HepG2 (cell line): ENCODE measurements at regions not wholly inside any gene's neighbourhood (a gene's known extent, or its start where the extent isn't known, plus 50 kb on each side); places are given as distances from the start of the nearest gene placed in this dataset.

ENCODE experiments used
- ATAC-seq: fragments of 200-7000 bp; cut with Tn5 transposase; 3 replicates; pipeline ENCODE4 v1.9.1; 2020; ENCODE audit warnings: mild to moderate bottlenecking, moderate library complexity
- BruUV-seq: library from RNA; stranded (reverse); fragments of 400-500 nt; replicated peaks from 2 replicates; lab custom pipeline; 2021; lab: Mats Ljungman, UMichigan
- CTCF ChIA-PET: fragments of 300-600 bp; formaldehyde crosslinking; extraction: SDS; loops from one replicate; lab custom pipeline; 2021; ENCODE audit warnings: low total read pairs, inconsistent platforms, low intra/inter-chr PET ratio; lab: Yijun Ruan, JAX
- POLR2A ChIA-PET: fragments of 350-600 bp; sonication (Branson Sonifier 250); formaldehyde crosslinking; loops from one replicate; lab custom pipeline; 2020; ENCODE audit warnings: antibody characterized with exemption, inconsistent platforms; lab: Yijun Ruan, JAX
- DNase-seq: peaks from one replicate; pipeline ENCODE4 v3.0.0-alpha.2; 2015; ENCODE audit warnings: low spot score
- FAIRE-seq: peaks from 3 replicates; lab custom pipeline; 2011; peaks lifted over from hg19 to GRCh38; lab: Jason Lieb, UNC
- H2AFZ ChIP-seq: one replicate; pipeline ENCODE4 v1.6.1; 2011; ENCODE audit warnings: low read length, inconsistent platforms
- H3K27ac ChIP-seq: fragments of 300-600 bp; 3 replicates; pipeline ENCODE4 v1.8.0; 2011; ENCODE audit warnings: mixed run types, mild to moderate bottlenecking, mixed read lengths, low read length, inconsistent platforms; ENCODE audit not compliant: insufficient read depth; ENCODE audit errors: extremely low read length
- H3K27me3 ChIP-seq, 2 experiments: fragments of 200-600 bp in 1 of 2; 2 replicates in 1 of 2; 3 replicates in 1 of 2; pipeline versions ENCODE4 v1.6.0 to v1.8.0; 2011; ENCODE audit warnings: low read length in 2 of 2, mild to moderate bottlenecking in 2 of 2, moderate library complexity in 2 of 2, inconsistent platforms in 1 of 2; ENCODE audit not compliant: insufficient read depth in 2 of 2, control insufficient read depth in 1 of 2
- H3K36me3 ChIP-seq, 2 experiments: fragments of 200-600 bp in 1 of 2; replicated peaks in 1 of 2; 2 replicates in 1 of 2; 3 replicates in 1 of 2; pipeline versions ENCODE4 v1.5.1 to v1.8.0; 2011; ENCODE audit warnings: low read length in 2 of 2, inconsistent platforms in 1 of 2; ENCODE audit not compliant: insufficient read depth in 2 of 2, control insufficient read depth in 1 of 2
- H3K4me1 ChIP-seq: 2 replicates; pipeline ENCODE4 v1.5.1; 2012; ENCODE audit warnings: low read length, inconsistent platforms; ENCODE audit not compliant: insufficient read depth
- H3K4me2 ChIP-seq: 2 replicates; pipeline ENCODE4 v1.6.0; 2011; ENCODE audit warnings: low read depth, low read length, inconsistent platforms
- H3K4me3 ChIP-seq, 3 experiments: fragments of 200-600 bp in 1 of 3; sonication (generic), shearing (Covaris generic) in 1 of 3; replicated peaks in 1 of 3; 2 replicates each; pipeline ENCODE4 v1.5.1; 2011 to 2016; ENCODE audit warnings: low read length in 3 of 3, inconsistent platforms in 2 of 3, low read depth in 2 of 3, mild to moderate bottlenecking in 2 of 3, control low read depth in 1 of 3, mixed read lengths in 1 of 3; ENCODE audit not compliant: insufficient read depth in 1 of 3
- H3K79me2 ChIP-seq: one replicate; pipeline ENCODE4 v1.6.1; 2011; ENCODE audit warnings: low read length, inconsistent platforms; ENCODE audit not compliant: insufficient read depth
- H3K9ac ChIP-seq: 2 replicates; pipeline ENCODE4 v1.6.0; 2011; ENCODE audit warnings: mild to moderate bottlenecking, low read depth, low read length, inconsistent platforms; ENCODE audit not compliant: insufficient read depth
- H3K9me3 ChIP-seq: 2 replicates; pipeline ENCODE4 v1.5.1; 2012; ENCODE audit warnings: mild to moderate bottlenecking, low read length
- H4K20me1 ChIP-seq: 2 replicates; pipeline ENCODE4 v1.6.0; 2011; ENCODE audit warnings: inconsistent platforms, mild to moderate bottlenecking, low read length, moderate library complexity; ENCODE audit not compliant: insufficient read depth
- FOSL2 ChIP-seq: sonication (generic); formaldehyde crosslinking; IDR thresholded peaks from 2 replicates; pipeline ENCODE4 v1.4.0; 2020; ENCODE audit warnings: missing genetic modification reagents
- GABPA ChIP-seq, 2 experiments: IDR thresholded peaks; 2 replicates each; pipeline ENCODE4 v1.6.1; 2011 to 2016; ENCODE audit warnings: low read depth in 2 of 2, low read length in 1 of 2, missing biosample characterization in 1 of 2, missing genetic modification characterization in 1 of 2
- GABPB1 ChIP-seq: IDR thresholded peaks from 2 replicates; pipeline ENCODE4 v1.6.1; 2016; ENCODE audit warnings: mild to moderate bottlenecking, missing genetic modification reagents, moderate library complexity, missing compliant biosample characterization
- GATAD2A ChIP-seq: IDR thresholded peaks from 2 replicates; pipeline ENCODE4 v1.6.1; 2016
- MIXL1 ChIP-seq: IDR thresholded peaks from 2 replicates; pipeline ENCODE4 v1.6.1; 2016
- NFYC ChIP-seq: IDR thresholded peaks from 2 replicates; pipeline ENCODE4 v1.6.1; 2016; ENCODE audit warnings: missing genetic modification reagents, missing compliant biosample characterization
- NR2C2 ChIP-seq: sonication (generic); formaldehyde crosslinking; IDR thresholded peaks from 2 replicates; pipeline ENCODE4 v1.4.0; 2020; ENCODE audit warnings: missing genetic modification reagents, mild to moderate bottlenecking, moderate library complexity, borderline replicate concordance
- RAD21 ChIP-seq: fragments of 450-650 bp; formaldehyde crosslinking; IDR thresholded peaks from 2 replicates; pipeline ENCODE4 v1.5.0; 2020; ENCODE audit warnings: mild to moderate bottlenecking
- REL ChIP-seq: sonication (generic); formaldehyde crosslinking; conservative IDR thresholded peaks from 2 replicates; pipeline ENCODE4 v1.8.0; 2022; ENCODE audit warnings: mild to moderate bottlenecking, missing genetic modification reagents, moderate library complexity
- SAP130 ChIP-seq: IDR thresholded peaks from 2 replicates; pipeline ENCODE4 v1.6.1; 2016; ENCODE audit warnings: low read depth
- SMC3 ChIP-seq: IDR thresholded peaks from 2 replicates; pipeline ENCODE4 v1.6.1; 2011; ENCODE audit warnings: low read length, improper control_type of control experiment
- STAG1 ChIP-seq: sonication (generic); formaldehyde crosslinking; IDR thresholded peaks from 2 replicates; pipeline ENCODE4 v1.4.0; 2020; ENCODE audit warnings: missing genetic modification reagents
- ZMYM4 ChIP-seq: sonication (generic); formaldehyde crosslinking; IDR thresholded peaks from 2 replicates; pipeline ENCODE4 v1.8.1; 2023; ENCODE audit warnings: mild to moderate bottlenecking, missing genetic modification reagents
- ZNF430 ChIP-seq: sonication (generic); formaldehyde crosslinking; IDR thresholded peaks from 2 replicates; pipeline ENCODE4 v1.9.0; 2021; ENCODE audit warnings: mild to moderate bottlenecking, missing genetic modification reagents
- ZNF547 ChIP-seq: sonication (generic); formaldehyde crosslinking; IDR thresholded peaks from 2 replicates; pipeline ENCODE4 v1.5.1; 2020; ENCODE audit warnings: mild to moderate bottlenecking, missing genetic modification reagents
- ZNF605 ChIP-seq: sonication (generic); formaldehyde crosslinking; IDR thresholded peaks from 2 replicates; pipeline ENCODE4 v1.8.0; 2022; ENCODE audit warnings: mild to moderate bottlenecking, missing genetic modification reagents
- ZNF644 ChIP-seq: IDR thresholded peaks from 2 replicates; pipeline ENCODE4 v1.6.1; 2016; ENCODE audit warnings: low read depth
- WGBS: methylation state at CpG from one replicate; pipeline ENCODE4 v1.1.6; 2017; ENCODE audit warnings: low lambda C conversion rate; 5-methylcytosine and 5-hydroxymethylcytosine counted together
- in situ Hi-C: cut with HindIII; loops from 2 replicates; pipeline ENCODE4 v1.10.0; 2017; ENCODE audit warnings: low pct_unique_long_range_greater_than_20kb; ENCODE audit not compliant: extremely low pct_ligation_motif_present
- intact Hi-C: fragments of 100-400 bp; cut with micrococcal nuclease; formaldehyde crosslinking; loops from one replicate; pipeline ENCODE4 v1.10.0; 2022; ENCODE audit not compliant: unreplicated experiment
- TF ChIP-seq, protein P1 (sequence below): sonication (generic); formaldehyde crosslinking; IDR thresholded peaks from 2 replicates; pipeline ENCODE4 v1.4.0; 2020; ENCODE audit warnings: mild to moderate bottlenecking, missing genetic modification reagents
- TF ChIP-seq, protein P2 (sequence below): IDR thresholded peaks from 2 replicates; pipeline ENCODE4 v1.6.1; 2016

DNA sequence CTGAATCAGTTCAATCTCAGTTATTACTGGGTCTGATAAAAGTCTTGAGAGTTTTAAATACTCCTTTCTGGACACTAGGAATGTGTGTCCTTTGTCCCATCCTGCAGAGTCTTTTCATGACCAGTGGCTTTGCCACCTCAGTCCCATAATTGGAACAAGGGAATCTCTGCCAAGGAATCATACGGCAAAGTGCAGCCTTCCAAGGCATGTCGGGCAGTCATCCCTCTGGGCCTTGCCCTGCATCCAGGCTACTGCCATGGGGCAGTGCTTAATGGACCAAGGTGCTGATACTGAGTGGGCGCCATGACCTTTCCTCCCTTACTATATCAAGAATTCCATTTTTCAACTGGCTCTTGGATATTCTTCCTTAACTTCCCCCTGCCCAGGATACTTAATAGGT, 195.3 kb downstream of the ZC3H11B start:
- Histone ChIP-seq H3K4me3 (no peak overlapping the region), H3K27ac (no peak overlapping the region), H4K20me1 (no peaks in the 10 kb centered on the region), H3K79me2 (no peaks in the 10 kb centered on the region), H3K36me3 (no peaks in the 10 kb centered on the region), H3K4me1 (peaks cover 40% of the 10 kb centered on the region), H3K4me2 (no peak overlapping the region), H3K9ac (no peak overlapping the region), H3K9me3 (no peaks in the 10 kb centered on the region), H2AFZ (no peak overlapping the region), H3K27me3 (no peaks in the 10 kb centered on the region)
- intact Hi-C loops = loop anchor here (10.0 kb wide), 2 partner anchors 103 to 147 kb away; no protein-coding TSS in a partner anchor
- no peak for TF ChIP-seq ZNF605 (CRISPR knock-in tag)
- WGBS = 69% methylated on average over 3 of the region's 3 CpGs
- ChIA-PET CTCF (no interaction called here), POLR2A (no interaction called here)
- in situ Hi-C loops = loop anchor here (25.0 kb wide), 1 partner anchor 1080 kb away; the partner anchor contains the start of gene TGFB2
- DNase-seq (no peak), FAIRE-seq (no peak), ATAC-seq (no peak)
- BruUV-seq = no TSS peak

DNA sequence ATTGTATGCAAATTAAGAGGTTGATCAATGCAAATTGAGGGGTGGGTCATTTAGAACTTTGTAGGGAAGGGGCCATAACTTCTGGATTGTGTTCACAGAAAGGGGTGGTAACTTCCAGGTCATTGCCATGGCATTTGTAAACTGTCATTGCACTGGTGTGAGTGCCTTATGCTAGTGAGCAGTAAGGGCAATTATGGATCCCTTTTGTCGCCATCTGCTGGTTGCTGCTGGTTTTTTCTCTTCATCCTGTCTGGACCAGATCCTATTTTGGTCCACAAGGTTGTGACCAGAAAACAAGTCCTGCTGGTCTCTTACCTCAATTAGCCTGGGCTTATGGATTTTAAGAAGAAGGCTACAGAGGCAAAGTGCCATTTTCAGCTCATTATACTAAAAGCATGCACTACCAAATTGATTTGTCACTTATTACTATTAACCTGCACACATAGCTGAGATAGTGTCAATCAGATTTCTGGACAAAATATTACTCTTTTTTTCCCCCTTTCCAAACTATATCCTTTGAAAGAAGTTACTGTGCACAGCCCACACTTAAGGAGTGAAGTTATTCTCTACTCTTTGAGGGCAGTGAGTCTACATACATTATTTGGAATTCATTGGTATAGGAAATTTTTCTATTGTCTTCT, 196.2 kb downstream of the ZC3H11B start:
- intact Hi-C loops = loop anchor here (1.0 to 10.0 kb wide), 4 partner anchors 102 to 396 kb away; no protein-coding TSS in a partner anchor
- Histone ChIP-seq H3K9me3 (no peaks in the 10 kb centered on the region), H3K4me3 (no peak overlapping the region), H3K36me3 (no peaks in the 10 kb centered on the region), H3K4me1 (peaks cover 40% of the 10 kb centered on the region), H3K9ac (no peak overlapping the region), H3K4me2 (no peak overlapping the region), H3K27me3 (no peaks in the 10 kb centered on the region), H4K20me1 (no peaks in the 10 kb centered on the region), H3K79me2 (no peaks in the 10 kb centered on the region), H2AFZ (no peak overlapping the region), H3K27ac (no peak overlapping the region)
- no TSS peak for BruUV-seq
- FAIRE-seq = peak; percentile 89
- peak; percentile 47 for DNase-seq
- WGBS = 0% methylated on average over 1 of the region's 1 CpG
- ChIA-PET POLR2A (no interaction called here), CTCF (interaction anchor here (0.9 kb wide), 1 partner anchor 212 kb away, joined by 4 read pairs; no protein-coding TSS in a partner anchor)
- in situ Hi-C loops = loop anchor here (25.0 kb wide), 1 partner anchor 1079 kb away; the partner anchor contains the start of gene TGFB2
- ATAC-seq = peak; percentile 93
- TF ChIP-seq RAD21 (CRISPR knock-in tag) (peak; percentile 32; the same call in 1 of the 2 replicates), SAP130 (CRISPR knock-in tag) (0 out of 2 replicates have a peak, but pooled peaks have one; percentile 22), ZMYM4 (CRISPR knock-in tag) (peak; percentile 81), FOSL2 (0 out of 2 replicates have a peak, but pooled peaks have one; percentile 6), NR2C2 (CRISPR knock-in tag) (peak; percentile 79), GABPB1 (peak; percentile 37; the same call in 1 of the 2 replicates), MIXL1 (peak; percentile 69), ZNF547 (CRISPR knock-in tag) (no peak), REL (CRISPR knock-in tag) (no peak), STAG1 (CRISPR knock-in tag) (peak; percentile 68), ZNF430 (CRISPR knock-in tag) (no peak), ZNF644 (CRISPR knock-in tag) (peak; percentile 59; the same call in 1 of the 2 replicates), GABPA (IDR thresholded peaks at IDR 0.05; ENCODE audit: low read depth, low read length) (no peak), GABPA (CRISPR knock-in tag; IDR thresholded peaks at IDR 0.05; ENCODE audit: low read depth) (peak; percentile 31; the same call in 1 of the 2 replicates), NFYC (CRISPR knock-in tag) (no peak), GATAD2A (CRISPR knock-in tag) (0 out of 2 replicates have a peak, but pooled peaks have one; percentile 15), SMC3 (peak; percentile 70)
- TF ChIP-seq, protein P1, sequence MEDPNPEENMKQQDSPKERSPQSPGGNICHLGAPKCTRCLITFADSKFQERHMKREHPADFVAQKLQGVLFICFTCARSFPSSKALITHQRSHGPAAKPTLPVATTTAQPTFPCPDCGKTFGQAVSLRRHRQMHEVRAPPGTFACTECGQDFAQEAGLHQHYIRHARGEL (CRISPR knock-in tag) = peak; percentile 97
- TF ChIP-seq, protein P2, sequence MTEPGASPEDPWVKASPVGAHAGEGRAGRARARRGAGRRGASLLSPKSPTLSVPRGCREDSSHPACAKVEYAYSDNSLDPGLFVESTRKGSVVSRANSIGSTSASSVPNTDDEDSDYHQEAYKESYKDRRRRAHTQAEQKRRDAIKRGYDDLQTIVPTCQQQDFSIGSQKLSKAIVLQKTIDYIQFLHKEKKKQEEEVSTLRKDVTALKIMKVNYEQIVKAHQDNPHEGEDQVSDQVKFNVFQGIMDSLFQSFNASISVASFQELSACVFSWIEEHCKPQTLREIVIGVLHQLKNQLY (CRISPR knock-in tag) = no peak
